Heart left ventricle (tissue), 13 donors: ENCODE measurements at regions not wholly inside any gene's neighbourhood (a gene's known extent, or its start where the extent isn't known, plus 50 kb on each side); places are given as distances from the start of the nearest gene placed in this dataset.

Experiments used
- POLR2A ChIP-seq, 2 donors: fragments of 450-650 bp; IDR thresholded peaks; one replicate each; pipeline ENCODE4 v1.6.1; 2017; ENCODE audit warnings: antibody characterized with exemption in 2 of 2, mild to moderate bottlenecking in 2 of 2, moderate library complexity in 2 of 2
- TF ChIP-seq, protein P1 (sequence below), 12 donors: fragments of 200-600 bp; sonication (generic) in 4 of 12; IDR thresholded peaks; one replicate each; pipeline versions ENCODE4 v1.5.0 to v1.8.0; 2018 to 2022; ENCODE audit warnings: antibody characterized with exemption in 12 of 12, mild to moderate bottlenecking in 5 of 12
- donor health status: ischemic (EF 13 %, LVEDD 7.1; RV severe dilation, severe dysfunction).
- donor health status: DM: no; HTN: yes; CAD: no.
- donor health status: DM: no; HTN: no; CAD: no.
- donor health status: ischemic (EF 25% LVEDD 6.9; RV normal size, moderate dysfunction).
- donor health status: ischemic (EF 25% LVEDD 5.7; RV mildly dilated, moderate dysfunction).
- donor health status: ischemic (EF 35%, LVEDD 5.7; RV mildly dilated, moderate dysfunction).
- donor health status: nonischemic (EF 11% LVEDD 7.7; RV severe dilation, severe dysfunction).
- donor health status: DM: yes; HTN: yes; CAD: no.
- donor health status: PGD.
- donor health status: ischemic (EF 29% LVEDD 5.4; RV normal size, mild dysfunction).
- donor health status: nonischemic (EF 23%, LVEDD 6.1; RV moderate dilation, normal function).

DNA sequence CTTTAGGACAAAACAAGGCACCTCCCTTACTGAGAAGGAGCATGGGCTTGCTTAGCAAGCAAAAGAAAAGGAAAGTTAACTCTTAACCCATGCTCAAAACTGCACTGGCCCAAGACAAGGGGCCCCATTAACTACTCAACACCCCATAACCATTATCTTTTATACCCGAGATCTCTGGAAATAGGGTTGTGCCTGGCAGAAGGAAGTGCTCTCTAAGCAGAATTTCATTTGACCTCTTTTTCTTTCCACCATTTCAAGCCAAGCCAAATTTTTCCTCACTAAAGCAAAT, 167.2 kb downstream of the RASEF start:
- TF ChIP-seq POLR2A (IDR thresholded peaks at IDR 0.05) = no peak
- TF ChIP-seq, protein P1, sequence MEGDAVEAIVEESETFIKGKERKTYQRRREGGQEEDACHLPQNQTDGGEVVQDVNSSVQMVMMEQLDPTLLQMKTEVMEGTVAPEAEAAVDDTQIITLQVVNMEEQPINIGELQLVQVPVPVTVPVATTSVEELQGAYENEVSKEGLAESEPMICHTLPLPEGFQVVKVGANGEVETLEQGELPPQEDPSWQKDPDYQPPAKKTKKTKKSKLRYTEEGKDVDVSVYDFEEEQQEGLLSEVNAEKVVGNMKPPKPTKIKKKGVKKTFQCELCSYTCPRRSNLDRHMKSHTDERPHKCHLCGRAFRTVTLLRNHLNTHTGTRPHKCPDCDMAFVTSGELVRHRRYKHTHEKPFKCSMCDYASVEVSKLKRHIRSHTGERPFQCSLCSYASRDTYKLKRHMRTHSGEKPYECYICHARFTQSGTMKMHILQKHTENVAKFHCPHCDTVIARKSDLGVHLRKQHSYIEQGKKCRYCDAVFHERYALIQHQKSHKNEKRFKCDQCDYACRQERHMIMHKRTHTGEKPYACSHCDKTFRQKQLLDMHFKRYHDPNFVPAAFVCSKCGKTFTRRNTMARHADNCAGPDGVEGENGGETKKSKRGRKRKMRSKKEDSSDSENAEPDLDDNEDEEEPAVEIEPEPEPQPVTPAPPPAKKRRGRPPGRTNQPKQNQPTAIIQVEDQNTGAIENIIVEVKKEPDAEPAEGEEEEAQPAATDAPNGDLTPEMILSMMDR (IDR thresholded peaks at IDR 0.05) = no peak
